Breast epithelium (tissue), 4 donors: ENCODE measurements at regions not wholly inside any gene's neighbourhood (a gene's known extent, or its start where the extent isn't known, plus 50 kb on each side); places are given as distances from the start of the nearest gene placed in this dataset.

Experiments
- DNase-seq, 2 donors: peaks; one replicate each; pipeline ENCODE4 v3.0.0-alpha.2; 2019; ENCODE audit warnings: low spot score in 2 of 2
- H3K27ac ChIP-seq, 2 donors: fragments of 200-600 bp; sonication (generic) in 1 of 2; one replicate each; pipeline ENCODE4 v1.5.1; 2016 to 2019; ENCODE audit warnings: mild to moderate bottlenecking in 1 of 2
- H3K27me3 ChIP-seq, 2 donors: fragments of 200-600 bp; sonication (generic) in 1 of 2; one replicate each; pipeline versions ENCODE4 v1.5.1 to v1.6.0; 2017 to 2019; ENCODE audit warnings: control low read depth in 1 of 2, mild to moderate bottlenecking in 1 of 2
- H3K36me3 ChIP-seq: fragments of 200-600 bp; one replicate; pipeline ENCODE4 v1.5.1; 2019
- H3K4me1 ChIP-seq, 2 donors: fragments of 200-600 bp; sonication (generic); one replicate each; pipeline ENCODE4 v1.5.1; 2016 to 2019; ENCODE audit warnings: control low read depth in 1 of 2
- H3K4me3 ChIP-seq, 3 donors: fragments of 200-600 bp; sonication (generic); 1 replicate in 2 of 3; 2 replicates in 1 of 3; pipeline ENCODE4 v1.5.1; 2016 to 2019; ENCODE audit warnings: mild to moderate bottlenecking in 3 of 3, moderate library complexity in 2 of 3
- H3K9me3 ChIP-seq, 2 donors: fragments of 200-600 bp; sonication (generic) in 1 of 2; one replicate each; pipeline ENCODE4 v1.5.1; 2016 to 2019; ENCODE audit warnings: control low read depth in 1 of 2
- POLR2A ChIP-seq: fragments of 450-650 bp; IDR thresholded peaks from one replicate; pipeline ENCODE4 v1.6.1; 2016; ENCODE audit warnings: antibody characterized with exemption, mild to moderate bottlenecking, moderate library complexity
- POLR2AphosphoS5 ChIP-seq, 3 donors: sonication (generic); formaldehyde crosslinking; IDR thresholded peaks; one replicate each; pipeline ENCODE4 v1.6.1; 2017; ENCODE audit warnings: antibody characterized with exemption in 3 of 3
- intact Hi-C: fragments of 100-400 bp; cut with DNase I; formaldehyde crosslinking; loops from one replicate; pipeline ENCODE4 v1.15.1; 2023; ENCODE audit warnings: low total_unique reads
- TF ChIP-seq, protein P1 (sequence below), 3 donors: fragments of 450-650 bp; IDR thresholded peaks; one replicate each; pipeline ENCODE4 v1.5.1; 2016 to 2017; ENCODE audit warnings: antibody characterized with exemption in 3 of 3, mild to moderate bottlenecking in 3 of 3, moderate library complexity in 3 of 3

DNA sequence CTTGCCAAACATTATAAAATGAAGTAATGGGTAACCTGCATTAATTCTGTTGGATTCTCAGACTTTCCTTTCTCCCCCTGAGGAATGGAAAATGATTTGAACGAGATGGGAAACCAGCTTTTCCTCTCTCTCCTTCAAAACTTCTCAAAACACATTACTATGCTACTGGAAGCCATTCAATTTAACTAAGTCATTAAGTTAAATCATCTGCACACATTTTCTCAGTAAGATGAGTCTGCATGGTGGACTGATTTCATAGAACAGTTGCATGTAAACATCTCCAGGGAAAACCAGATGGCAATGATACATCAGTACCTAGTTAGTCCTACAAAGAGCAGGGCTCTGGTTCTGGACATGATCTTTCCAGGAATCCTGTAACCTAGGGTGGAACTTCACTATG lies 59.9 kb downstream of the BMP4 start:
- no peak for DNase-seq
- no peaks in the 10 kb centered on the region for H3K4me1 ChIP-seq
- no peaks in the 10 kb centered on the region for H3K36me3 ChIP-seq
- TF ChIP-seq, protein P1, sequence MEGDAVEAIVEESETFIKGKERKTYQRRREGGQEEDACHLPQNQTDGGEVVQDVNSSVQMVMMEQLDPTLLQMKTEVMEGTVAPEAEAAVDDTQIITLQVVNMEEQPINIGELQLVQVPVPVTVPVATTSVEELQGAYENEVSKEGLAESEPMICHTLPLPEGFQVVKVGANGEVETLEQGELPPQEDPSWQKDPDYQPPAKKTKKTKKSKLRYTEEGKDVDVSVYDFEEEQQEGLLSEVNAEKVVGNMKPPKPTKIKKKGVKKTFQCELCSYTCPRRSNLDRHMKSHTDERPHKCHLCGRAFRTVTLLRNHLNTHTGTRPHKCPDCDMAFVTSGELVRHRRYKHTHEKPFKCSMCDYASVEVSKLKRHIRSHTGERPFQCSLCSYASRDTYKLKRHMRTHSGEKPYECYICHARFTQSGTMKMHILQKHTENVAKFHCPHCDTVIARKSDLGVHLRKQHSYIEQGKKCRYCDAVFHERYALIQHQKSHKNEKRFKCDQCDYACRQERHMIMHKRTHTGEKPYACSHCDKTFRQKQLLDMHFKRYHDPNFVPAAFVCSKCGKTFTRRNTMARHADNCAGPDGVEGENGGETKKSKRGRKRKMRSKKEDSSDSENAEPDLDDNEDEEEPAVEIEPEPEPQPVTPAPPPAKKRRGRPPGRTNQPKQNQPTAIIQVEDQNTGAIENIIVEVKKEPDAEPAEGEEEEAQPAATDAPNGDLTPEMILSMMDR (IDR thresholded peaks at IDR 0.05), result no peak
- TF ChIP-seq POLR2AphosphoS5 (IDR thresholded peaks at IDR 0.05) (no peak), POLR2A (no peak)
- H3K27me3 ChIP-seq, result no peaks in the 10 kb centered on the region
- H3K4me3 ChIP-seq, result no peak overlapping the region
- intact Hi-C loops, result no loop called here
- no peak overlapping the region for H3K27ac ChIP-seq
- H3K9me3 ChIP-seq, result no peaks in the 10 kb centered on the region

DNA sequence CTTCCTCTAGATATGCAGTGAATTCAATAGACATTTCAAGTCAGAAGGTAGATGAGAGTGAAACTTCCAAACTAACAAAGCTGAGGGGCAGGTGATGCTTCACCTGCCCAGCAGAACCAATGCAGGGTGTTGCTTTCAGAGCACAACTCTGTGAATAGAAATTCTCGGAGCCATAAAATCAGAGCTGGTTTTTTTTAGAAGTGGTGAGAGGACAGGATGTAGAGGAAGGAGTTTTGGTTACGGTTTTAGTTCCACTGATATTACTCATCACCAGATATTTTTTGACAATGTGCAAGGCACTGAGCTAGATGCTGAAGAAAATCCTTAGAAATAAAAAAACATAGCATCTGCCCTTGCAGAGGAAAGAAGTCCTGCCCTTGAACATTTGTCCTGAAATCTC lies 62.2 kb downstream of the BMP4 start:
- no peaks in the 10 kb centered on the region for H3K27me3 ChIP-seq
- no peaks in the 10 kb centered on the region for H3K4me1 ChIP-seq
- no peak overlapping the region for H3K27ac ChIP-seq
- H3K9me3 ChIP-seq, result no peaks in the 10 kb centered on the region
- H3K4me3 ChIP-seq, result no peak overlapping the region
- DNase-seq, result no peak
- no peaks in the 10 kb centered on the region for H3K36me3 ChIP-seq
- TF ChIP-seq POLR2AphosphoS5 (IDR thresholded peaks at IDR 0.05), result no peak
- TF ChIP-seq, protein P1 (IDR thresholded peaks at IDR 0.05), result no peak
- no peak for TF ChIP-seq POLR2A
- intact Hi-C loops, result no loop called here

DNA sequence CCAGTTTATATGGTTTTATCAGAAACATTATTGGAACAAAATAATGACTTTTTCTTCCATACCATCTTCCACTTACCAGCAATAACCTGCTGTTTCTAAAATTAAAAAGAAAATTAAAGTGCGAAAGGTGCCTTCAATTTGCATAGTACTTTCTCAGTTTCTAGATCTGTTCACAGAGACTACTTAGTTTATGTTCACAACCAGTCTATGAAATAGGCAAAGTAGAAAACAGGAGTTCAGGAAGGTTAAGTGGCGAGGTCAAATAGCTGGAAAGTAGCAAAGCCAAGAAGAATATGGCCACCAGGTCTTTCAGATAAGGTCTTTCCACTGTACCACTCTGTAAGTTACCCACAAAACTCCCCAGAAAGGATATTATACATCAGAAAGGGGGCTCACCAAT lies 63.3 kb downstream of the BMP4 start:
- no peak for DNase-seq
- no peaks in the 10 kb centered on the region for H3K27me3 ChIP-seq
- intact Hi-C loops, result no loop called here
- no peaks in the 10 kb centered on the region for H3K36me3 ChIP-seq
- no peak overlapping the region for H3K4me3 ChIP-seq
- TF ChIP-seq POLR2A (no peak), POLR2AphosphoS5 (IDR thresholded peaks at IDR 0.05) (no peak)
- TF ChIP-seq, protein P1 (IDR thresholded peaks at IDR 0.05), result no peak
- no peaks in the 10 kb centered on the region for H3K9me3 ChIP-seq
- H3K4me1 ChIP-seq, result no peaks in the 10 kb centered on the region
- H3K27ac ChIP-seq, result no peak overlapping the region

DNA sequence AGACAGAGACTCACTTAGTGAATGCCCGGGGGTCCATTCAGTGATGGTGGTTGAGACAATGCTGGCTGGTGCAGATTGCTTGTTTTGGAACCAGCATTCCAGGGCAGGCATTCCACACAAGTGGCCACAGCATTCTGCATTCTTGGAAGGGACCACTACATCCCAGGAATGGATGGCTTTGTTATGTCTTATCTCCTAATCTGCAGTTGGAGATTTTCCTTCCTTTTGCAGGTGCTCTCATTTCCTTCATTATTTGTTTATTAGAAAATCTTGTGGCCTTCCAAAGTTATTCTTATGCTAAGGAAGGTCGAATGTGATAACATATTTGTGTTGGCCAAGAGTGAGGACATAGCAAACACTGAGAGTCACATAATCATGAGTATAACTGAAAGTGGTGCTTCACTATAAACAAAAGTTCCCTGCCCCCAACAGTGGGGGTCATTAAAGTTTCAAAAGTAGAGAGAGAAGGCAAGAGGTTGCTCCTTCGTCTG lies 66.0 kb downstream of the BMP4 start:
- Histone ChIP-seq H3K9me3 (no peaks in the 10 kb centered on the region), H3K4me1 (no peaks in the 10 kb centered on the region), H3K27ac (peak overlapping the region in 1 of 2 donors; percentile 7), H3K36me3 (no peaks in the 10 kb centered on the region), H3K27me3 (no peaks in the 10 kb centered on the region), H3K4me3 (no peak overlapping the region)
- intact Hi-C loops, result no loop called here
- DNase-seq, result no peak
- TF ChIP-seq POLR2AphosphoS5 (IDR thresholded peaks at IDR 0.05), result no peak
- TF ChIP-seq POLR2A, result no peak
- TF ChIP-seq, protein P1 (IDR thresholded peaks at IDR 0.05), result no peak

DNA sequence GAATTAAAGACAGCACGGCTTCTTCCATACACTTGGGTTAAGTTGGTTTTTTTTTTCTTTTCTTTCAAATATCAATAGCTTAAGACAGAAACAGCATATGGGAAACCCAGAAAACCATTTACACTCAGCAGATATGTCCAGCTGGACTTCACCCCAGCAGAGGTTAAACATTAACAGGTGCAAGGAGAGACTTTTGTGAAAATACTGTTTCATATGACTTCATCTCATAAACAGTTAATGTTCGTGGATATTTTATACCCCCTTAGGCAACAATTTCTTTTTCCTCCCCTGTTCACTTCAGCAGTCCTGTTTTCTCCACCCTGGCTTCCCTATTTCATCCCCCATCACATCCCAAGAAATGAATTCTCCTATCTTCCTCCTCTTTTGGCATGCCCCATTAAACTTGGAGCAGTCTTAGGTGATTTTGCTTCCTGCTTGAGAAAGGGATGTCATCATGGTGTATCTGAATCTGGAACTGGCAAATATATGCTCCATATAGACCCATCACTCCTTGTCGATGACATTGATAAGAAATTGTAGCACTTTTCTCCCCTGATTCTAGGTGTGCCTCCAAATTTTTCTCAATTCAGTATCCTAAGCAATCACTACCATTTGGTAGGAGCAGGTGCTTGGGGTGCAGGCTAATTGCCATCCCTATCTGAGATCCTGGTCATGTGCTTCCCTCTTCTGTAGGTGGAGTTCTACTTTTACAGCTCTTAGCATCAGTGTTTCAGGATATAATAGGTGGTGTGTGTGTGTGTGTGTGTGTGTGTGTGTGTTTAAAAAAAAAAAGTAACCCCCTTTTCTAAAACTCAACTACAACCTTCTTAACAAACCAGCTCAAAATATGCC lies 67.9 kb downstream of the BMP4 start:
- H3K4me1 ChIP-seq, result no peaks in the 10 kb centered on the region
- H3K36me3 ChIP-seq, result no peaks in the 10 kb centered on the region
- no peak for TF ChIP-seq POLR2A
- no peaks in the 10 kb centered on the region for H3K9me3 ChIP-seq
- no peaks in the 10 kb centered on the region for H3K27me3 ChIP-seq
- intact Hi-C loops, result no loop called here
- H3K4me3 ChIP-seq, result no peak overlapping the region
- H3K27ac ChIP-seq, result no peak overlapping the region
- no peak for DNase-seq
